CD4-positive, alpha-beta T cell treated with Interleukin-15 for 4 hours (primary cell): ENCODE measurements at regions not wholly inside any gene's neighbourhood (a gene's known extent, or its start where the extent isn't known, plus 50 kb on each side); places are given as distances from the start of the nearest gene placed in this dataset.

ENCODE experiments used
- DNase-seq: peaks from one replicate; pipeline ENCODE4 v3.0.0-alpha.2; 2020; ENCODE audit warnings: low spot score

DNA sequence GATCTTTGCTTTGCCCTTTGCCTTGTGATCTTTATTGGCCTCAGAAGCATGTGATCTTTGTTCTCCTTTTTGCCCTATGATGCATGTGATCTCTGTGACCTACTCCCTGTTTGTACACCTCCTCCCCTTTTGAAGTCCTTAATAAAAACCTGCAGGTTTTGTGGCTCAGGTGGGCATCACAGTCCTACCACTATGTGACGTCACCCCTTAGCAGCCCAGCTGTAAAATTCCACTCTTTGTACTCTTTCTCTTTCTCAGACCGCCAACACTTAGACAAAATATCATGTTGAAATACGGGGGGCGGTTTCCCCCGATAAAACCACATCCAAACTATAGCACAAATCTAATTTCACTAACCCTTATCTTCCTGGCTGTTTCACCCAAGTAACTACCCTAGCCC is 76.7 kb upstream of the RAPGEF4 start:
- no peak for DNase-seq

DNA sequence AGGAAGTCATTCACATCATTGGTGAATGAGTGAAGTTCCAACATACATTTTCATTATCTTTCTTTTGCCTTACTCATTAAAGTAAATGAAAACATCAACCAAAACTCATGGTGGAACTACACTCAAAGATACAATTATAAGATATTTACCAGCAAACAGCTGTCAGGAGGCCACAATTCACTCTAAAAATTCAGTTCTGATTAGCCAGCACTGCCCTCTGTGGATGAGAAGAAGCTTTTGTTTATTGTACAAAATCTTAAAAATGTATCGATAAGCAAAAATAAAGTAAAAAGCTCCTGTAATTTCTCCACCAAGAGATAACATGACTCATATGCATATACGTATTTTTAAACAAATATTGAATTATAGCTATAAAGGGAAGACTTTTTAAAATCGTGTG is 73.5 kb upstream of the RAPGEF4 start:
- no peak for DNase-seq

DNA sequence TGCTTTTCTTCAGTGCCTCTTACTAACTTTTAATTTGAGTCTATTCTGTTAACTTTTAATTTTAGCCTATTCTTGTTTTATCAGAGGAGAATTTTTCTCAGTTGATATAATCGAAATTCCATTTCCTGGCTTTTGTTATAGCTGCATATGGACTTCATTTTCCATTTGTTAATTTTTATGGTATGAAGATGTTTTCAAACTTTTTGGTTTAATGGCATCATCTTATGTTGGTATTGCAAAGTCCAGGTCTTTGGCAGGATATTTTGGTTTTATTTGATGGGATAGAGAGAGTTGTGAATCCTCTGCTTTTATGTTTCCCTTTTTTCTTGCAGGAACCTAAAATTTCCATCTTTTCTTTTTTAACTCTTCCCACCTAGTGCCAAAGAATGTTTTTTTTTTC is 70.9 kb upstream of the RAPGEF4 start:
- DNase-seq, result no peak

DNA sequence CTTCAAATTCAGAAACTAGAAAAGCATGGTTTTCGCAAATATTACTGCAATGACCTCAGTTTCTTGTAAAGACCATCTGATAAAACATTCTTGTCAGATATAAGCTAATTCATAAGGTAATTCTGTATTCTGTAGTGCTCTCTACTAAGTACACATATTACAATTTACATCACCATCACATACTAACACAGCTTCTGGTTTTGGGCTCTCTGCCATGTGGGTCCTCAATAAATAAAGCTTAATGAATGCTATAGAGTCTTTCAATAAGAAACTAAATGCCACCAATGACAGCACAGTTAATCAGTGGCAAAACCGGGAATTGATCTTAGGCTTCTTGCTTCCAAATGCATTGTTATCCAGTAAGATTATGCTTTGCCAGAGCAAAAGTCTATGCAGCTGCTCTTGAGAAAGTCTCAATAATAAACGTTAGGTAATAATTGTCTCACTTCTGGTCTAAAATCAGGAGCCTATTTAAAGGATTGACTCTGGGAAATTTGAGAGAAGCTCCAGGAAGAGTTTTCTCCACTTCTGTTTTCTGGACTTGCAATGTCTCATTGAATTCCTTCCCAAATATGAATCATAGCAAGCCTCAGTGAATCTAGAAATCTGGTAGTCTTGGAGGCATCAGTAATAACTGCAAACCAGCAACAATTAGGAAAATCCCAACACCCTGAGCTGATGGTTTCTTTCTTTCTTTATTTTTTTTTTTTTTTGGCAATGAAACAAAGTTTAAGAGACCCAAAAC is 67.9 kb upstream of the RAPGEF4 start:
- DNase-seq, result no peak

DNA sequence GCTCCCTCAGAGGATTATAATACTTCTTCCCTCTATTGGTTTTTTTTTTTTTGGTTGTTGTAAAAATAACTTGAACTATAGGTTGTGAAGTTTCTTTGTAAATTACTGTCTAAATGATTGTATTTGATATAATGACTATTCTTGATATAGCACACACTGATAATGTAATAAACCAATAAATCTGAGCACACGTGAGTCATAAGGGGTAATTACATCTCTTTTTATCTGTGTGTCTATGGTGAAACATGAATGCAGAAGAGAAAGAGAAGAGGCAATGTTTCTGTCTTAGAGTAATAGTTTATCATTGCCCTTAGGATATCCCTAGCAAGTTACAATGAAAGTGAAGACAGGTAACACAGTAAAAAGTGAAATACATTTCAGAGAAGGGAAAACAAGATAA is 64.1 kb upstream of the RAPGEF4 start:
- no peak for DNase-seq

DNA sequence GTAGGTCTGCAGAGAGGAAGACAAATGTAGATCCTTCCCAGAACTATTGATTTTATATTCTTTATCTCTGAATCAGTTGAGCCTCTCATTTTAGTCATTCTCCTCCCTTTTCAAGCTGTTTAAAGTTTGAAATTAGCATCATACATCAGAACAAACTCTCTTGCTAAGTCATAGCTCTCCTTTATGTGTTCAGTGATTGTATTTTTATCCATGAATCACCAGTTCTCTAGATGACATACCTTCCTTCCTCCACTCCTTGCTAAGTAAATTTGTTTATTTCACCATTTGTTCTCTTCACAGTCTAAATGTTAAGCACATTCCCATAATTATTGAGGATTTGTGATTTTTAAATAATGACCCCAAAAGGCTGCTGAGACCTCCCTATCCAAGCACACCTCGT is 63.5 kb upstream of the RAPGEF4 start:
- no peak for DNase-seq

DNA sequence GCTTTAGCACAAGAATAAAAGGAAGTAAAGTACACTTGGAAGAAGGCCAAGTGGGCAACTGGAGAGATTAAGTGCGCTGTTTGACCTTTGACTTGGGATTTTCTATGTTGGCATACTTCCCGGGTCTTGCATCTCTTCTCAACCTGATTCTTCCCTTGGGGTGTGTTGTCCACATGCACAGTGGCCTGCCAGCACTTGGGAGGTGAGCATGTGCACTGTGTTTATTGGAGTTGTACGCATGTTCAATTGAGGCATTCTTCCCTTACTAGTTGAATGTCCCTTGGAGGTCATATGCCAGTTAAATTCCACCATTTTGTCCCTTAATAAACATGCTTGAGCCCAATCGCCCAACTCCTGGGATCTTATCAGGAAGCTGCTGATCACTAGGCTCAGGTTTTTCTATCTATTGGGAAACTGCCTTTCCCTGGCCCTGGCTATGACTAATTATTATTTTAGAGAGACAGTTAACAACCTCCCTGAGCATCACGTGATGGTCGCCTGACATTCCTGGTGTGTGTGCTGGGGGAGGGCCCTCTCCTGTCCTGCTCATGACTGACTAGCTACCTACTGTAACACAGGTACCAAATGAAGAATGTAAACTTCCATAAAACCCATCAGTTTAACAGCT is 62.5 kb upstream of the RAPGEF4 start:
- no peak for DNase-seq

DNA sequence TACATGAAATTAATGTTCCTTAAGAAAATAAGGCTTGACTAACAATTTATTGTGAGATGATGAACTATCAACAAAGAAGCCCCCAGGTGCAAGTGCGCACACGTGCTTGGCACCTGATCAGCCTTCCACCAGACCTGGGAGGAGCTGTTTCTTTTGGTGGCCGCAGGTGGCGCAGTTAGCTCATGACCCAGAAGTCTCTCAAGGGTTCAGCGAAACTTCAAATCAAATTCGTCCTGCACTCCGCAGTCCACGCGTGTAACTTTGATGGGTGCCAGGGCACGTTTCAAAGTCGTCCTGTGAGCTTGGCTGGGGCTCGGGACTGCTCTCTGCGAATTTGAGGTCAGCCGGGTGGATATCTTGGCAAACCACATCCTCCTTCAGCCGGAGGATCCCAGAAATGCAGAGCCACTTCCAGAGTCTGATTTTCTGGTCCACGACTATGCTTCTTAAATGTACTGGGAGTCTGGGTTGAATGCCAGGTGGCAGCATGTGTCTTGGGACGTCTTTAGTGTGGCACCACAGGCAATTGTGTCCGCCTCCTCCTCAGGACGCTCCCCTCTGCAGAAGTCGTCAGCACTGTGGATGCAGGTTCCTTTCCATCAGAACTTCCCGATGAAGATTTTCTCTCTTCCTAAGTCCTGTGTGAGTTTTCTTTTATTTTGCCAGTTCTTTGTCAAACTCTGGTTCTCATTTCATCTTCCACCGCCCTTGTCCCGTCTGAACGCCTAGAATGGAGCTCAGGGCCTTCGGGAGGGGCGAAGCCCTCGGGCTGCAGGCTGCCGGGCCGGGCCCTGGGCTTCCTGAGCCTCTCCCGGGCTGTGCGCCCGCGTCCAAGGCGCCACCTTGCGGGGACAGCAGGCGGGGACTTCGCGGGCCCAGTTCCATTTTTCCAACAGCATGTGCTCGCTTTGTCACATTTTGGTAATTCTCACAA is 61.3 kb upstream of the RAPGEF4 start:
- peak; percentile 12 for DNase-seq

DNA sequence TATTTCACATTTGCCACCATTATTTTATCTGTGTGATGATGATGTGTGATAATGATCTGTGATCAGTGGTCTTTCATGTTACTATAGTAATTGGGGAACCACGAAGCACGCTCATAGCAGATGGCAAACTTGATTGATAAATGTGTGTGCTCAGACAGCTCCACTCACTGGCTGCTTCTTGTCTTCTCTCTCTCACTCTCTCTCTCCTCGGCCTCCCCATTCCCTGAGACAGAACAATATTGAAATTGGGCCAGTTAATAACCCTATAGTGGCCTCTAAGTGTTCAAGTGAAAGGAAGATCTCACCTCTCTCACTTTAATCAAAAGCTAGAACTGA is 60.7 kb upstream of the RAPGEF4 start:
- no peak for DNase-seq

DNA sequence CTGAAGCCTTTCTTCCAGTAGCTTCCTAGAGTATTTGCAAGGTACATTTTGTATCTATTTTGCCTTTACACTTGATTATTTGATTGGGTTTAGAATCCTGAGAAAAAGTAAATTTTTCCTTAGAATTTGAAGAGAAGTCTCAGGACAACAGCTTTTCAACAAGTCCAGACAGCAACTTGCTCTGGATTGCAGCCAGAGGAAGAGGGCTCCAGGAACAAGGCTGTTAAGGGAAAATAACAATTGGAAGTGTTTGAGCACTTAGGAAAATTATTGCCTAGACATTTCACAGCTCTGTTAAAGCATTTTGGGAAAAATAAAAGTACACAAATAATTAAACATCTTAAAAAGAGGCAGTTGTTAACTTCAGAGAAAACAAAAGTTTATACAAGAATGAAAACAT is 58.3 kb upstream of the RAPGEF4 start:
- DNase-seq, result no peak

DNA sequence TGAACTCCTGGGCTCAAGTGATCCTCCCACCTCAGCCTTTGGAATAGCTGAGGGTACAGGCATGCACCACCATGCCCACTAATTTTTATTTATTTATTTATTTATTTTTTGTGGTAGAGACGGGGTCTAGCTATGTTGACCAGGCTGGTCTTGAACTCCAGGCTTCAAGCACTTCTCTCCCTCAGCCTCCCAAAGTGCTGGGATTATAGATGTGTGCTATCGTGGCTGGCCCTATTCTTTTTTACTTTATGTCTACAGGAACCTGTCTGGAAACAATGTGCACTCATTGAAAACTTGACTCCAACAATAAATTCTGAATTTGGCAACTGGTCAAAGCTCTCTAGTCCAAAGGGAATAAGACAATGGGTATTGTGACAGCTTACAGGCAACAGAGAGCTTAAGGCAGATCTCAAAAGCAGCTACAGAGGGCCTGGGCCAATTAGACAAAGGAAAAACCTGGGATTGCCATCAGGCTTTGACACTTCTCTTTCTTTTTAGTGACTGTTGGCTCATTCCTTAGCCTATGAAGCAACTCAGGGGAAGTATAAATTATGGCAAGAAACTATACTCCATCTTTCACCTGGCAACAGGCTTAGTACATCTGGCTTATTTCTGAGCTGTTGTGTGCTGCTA is 55.1 kb upstream of the RAPGEF4 start:
- no peak for DNase-seq

DNA sequence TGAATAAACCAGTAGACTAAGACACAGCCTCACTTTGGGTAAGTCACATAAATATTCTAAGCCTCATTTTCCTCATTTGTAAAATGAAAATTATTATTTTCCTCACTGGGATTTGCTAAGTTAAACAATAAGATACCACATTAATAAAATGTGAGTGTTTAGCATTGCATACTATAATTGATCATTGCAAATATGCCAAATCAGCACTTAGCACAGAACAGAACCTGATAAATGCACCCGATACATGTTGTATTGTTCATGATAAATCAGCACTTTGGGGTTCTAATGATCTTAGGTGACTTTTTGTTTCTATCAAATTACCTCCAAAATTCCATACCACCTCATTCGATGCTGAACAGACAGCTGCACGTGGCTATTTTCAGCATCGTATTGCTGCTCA is 50.2 kb upstream of the RAPGEF4 start:
- no peak for DNase-seq
